AG09309 (cell line): ENCODE measurements at regions not wholly inside any gene's neighbourhood (a gene's known extent, or its start where the extent isn't known, plus 50 kb on each side); places are given as distances from the start of the nearest gene placed in this dataset.

Experiments used
- DNase-seq: peaks from one replicate; pipeline ENCODE4 v3.0.0-alpha.2; 2010; ENCODE audit warnings: low read depth
- H3K4me3 ChIP-seq: 2 replicates; pipeline ENCODE4 v1.5.1; 2011; ENCODE audit warnings: mild to moderate bottlenecking, low read depth, low read length, moderate library complexity; ENCODE audit not compliant: control insufficient read depth
- CTCF ChIP-seq: IDR thresholded peaks from 2 replicates; pipeline ENCODE4 v1.5.1; 2011; ENCODE audit warnings: mild to moderate bottlenecking, low read depth, low read length, inconsistent platforms; ENCODE audit not compliant: insufficient read depth, control insufficient read depth; ENCODE audit errors: missing control alignments

DNA sequence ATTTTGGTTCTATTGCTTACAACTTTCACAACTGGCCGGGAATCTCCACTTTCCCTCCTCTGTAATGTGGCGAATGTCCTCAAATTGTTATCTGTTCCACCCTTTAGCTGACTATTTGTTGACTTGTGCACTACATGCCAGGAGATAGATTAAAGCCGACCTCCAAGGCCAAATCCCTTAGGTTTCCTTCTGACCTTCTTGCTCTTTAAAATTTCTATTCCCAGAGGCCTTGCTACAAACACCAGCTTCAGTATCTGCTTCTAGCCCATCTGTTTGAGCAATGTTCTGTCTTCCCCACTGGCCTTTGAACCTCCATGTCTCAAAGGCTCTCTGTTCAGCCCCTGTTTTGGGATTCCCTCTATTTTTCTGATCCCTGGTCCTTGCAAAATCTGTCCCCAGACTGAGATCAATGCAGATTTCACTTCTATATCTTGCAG, 426.2 kb downstream of the LRATD1 start:
- H3K4me3 ChIP-seq, result no peak overlapping the region
- TF ChIP-seq CTCF, result no peak
- DNase-seq, result no peak

DNA sequence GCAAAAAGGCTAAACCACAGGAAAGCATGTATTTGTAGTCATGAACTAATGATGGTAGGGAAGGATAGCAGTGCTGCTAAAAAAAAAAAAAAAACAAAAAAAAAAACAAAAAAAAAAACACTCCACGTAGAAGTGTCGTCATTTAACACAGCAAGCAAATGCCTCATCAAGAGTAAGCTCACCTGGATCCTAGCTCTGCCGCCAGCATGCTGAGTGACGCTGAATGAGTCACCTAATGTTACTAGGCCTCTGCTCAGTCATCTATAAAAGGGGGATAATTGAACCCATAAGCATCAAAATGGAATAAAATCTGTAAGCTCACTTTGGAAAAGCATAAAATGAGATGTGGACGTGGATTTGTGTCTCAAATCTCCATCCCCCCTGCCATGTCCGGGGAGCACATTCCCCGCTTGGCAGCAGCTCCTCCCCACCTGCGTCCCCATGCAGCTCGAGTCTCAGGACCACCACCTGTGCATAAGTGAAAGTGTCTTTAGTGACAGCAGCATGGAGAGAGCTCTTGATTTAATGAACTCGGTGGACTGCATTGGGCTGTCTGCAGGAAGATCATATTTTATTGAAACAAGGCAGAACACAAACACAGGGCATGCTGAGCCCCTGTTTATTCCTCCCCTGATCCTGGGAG, 427.5 kb downstream of the LRATD1 start:
- no peak for DNase-seq
- H3K4me3 ChIP-seq, result no peak overlapping the region
- TF ChIP-seq CTCF, result no peak

DNA sequence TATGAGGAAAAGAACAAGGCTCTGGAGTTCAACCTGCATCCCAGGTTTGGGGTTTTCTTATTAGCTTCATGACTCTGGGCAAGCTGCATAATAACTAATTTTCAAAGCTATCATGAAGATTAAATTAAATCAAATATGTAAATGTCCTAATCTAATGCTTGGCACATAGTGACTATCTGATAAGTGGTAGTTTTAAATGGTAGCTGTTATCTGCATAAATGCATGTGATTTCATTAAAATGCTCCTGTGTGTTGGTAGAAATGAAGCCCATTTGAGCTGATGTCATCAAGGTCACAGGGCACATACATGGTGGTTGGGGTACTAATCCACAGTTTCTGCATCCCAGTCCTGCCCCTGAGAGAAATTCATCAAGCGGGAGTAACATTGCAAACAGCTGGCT, 428.8 kb downstream of the LRATD1 start:
- H3K4me3 ChIP-seq, result no peak overlapping the region
- no peak for DNase-seq
- no peak for TF ChIP-seq CTCF

GRCh38 chr2:15066138-15066537, 433.6 kb downstream of the LRATD1 start:
- DNase-seq, result no peak
- TF ChIP-seq CTCF, result no peak

GRCh38 chr2:15069149-15069548, 436.6 kb downstream of the LRATD1 start:
- H3K4me3 ChIP-seq, result no peak overlapping the region
- TF ChIP-seq CTCF, result no peak
- peak; percentile 49 for DNase-seq

More at GRCh38 chr2:15066138-15066537, 433.6 kb downstream of the LRATD1 start:
- H3K4me3 ChIP-seq, result no peak overlapping the region

DNA sequence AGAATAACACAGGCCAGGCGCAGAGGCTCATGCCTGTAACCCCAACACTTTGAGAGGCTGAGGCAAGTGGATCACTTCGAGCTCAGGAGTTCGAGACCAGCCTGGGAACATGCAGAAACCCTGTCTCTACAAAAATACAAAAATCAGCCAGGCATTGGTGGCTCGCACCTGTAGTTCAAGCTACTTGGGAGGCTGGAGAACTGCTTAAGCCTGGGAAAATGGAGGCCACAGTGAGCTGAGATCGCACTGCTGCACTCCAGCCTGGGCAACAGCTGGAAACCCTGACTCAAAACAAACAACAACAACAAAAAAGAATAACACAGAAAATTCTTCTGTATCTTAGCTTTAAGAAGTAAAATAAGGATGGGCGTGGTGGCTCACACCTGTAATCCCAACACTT, 440.3 kb downstream of the LRATD1 start:
- no peak for TF ChIP-seq CTCF
- no peak overlapping the region for H3K4me3 ChIP-seq
- no peak for DNase-seq
